ENCODE measurements at regions not wholly inside any gene's neighbourhood (a gene's known extent, or its start where the extent isn't known, plus 50 kb on each side); places are given as distances from the start of the nearest gene placed in this dataset.

- no peak for TF ChIP-seq EZH2 (IDR thresholded peaks at IDR 0.05)
- TF ChIP-seq POLR2AphosphoS5 (IDR thresholded peaks at IDR 0.05; ENCODE audit: borderline replicate concordance, low read depth, low read length): no peak
These were observed 104.4 kb downstream of the NCR2 start for GRCh38 chr6:41439524-41440418.
